ENCODE measurements at regions not wholly inside any gene's neighbourhood (a gene's known extent, or its start where the extent isn't known, plus 50 kb on each side); places are given as distances from the start of the nearest gene placed in this dataset.

- DNase-seq (ENCODE audit: low read depth), result no peak
- H3K4me3 ChIP-seq (ENCODE audit: low read length), result no peak overlapping the region
- TF ChIP-seq CTCF (conservative IDR thresholded peaks at IDR 0.05; ENCODE audit: low read depth, low read length), result no peak
These were observed 994.3 kb downstream of the PCDH17 start for GRCh38 chr13:58625703-58626389.

- DNase-seq (ENCODE audit: low read depth), result no peak
- no peak for TF ChIP-seq CTCF (conservative IDR thresholded peaks at IDR 0.05; ENCODE audit: low read depth, low read length)
These were observed 999.2 kb downstream of the PCDH17 start for GRCh38 chr13:58630794-58631193.

GRCh38 chr13:58633226-58633625 is 1001.7 kb downstream of the PCDH17 start:
- TF ChIP-seq CTCF (conservative IDR thresholded peaks at IDR 0.05; ENCODE audit: low read depth, low read length), result no peak
- DNase-seq (ENCODE audit: low read depth), result no peak
- no peak overlapping the region for H3K4me3 ChIP-seq (ENCODE audit: low read length)

More at GRCh38 chr13:58630794-58631193, 999.2 kb downstream of the PCDH17 start:
- H3K4me3 ChIP-seq (ENCODE audit: low read length), result no peak overlapping the region

GRCh38 chr13:58655086-58655485 is 1023.5 kb downstream of the PCDH17 start:
- no peak overlapping the region for H3K4me3 ChIP-seq (ENCODE audit: low read length)
- DNase-seq (ENCODE audit: low read depth), result no peak
- TF ChIP-seq CTCF (conservative IDR thresholded peaks at IDR 0.05; ENCODE audit: low read depth, low read length), result no peak

- no peak for TF ChIP-seq CTCF (conservative IDR thresholded peaks at IDR 0.05; ENCODE audit: low read depth, low read length)
- no peak for DNase-seq (ENCODE audit: low read depth)
- no peak overlapping the region for H3K4me3 ChIP-seq (ENCODE audit: low read length)
These were observed 1029.3 kb downstream of the PCDH17 start for GRCh38 chr13:58660826-58661225.

- H3K4me3 ChIP-seq (ENCODE audit: low read length), result no peak overlapping the region
- DNase-seq (ENCODE audit: low read depth), result no peak
- TF ChIP-seq CTCF (conservative IDR thresholded peaks at IDR 0.05; ENCODE audit: low read depth, low read length), result no peak
These were observed 1034.8 kb downstream of the PCDH17 start for GRCh38 chr13:58666331-58666730.

GRCh38 chr13:58667096-58667495 is 1035.6 kb downstream of the PCDH17 start:
- H3K4me3 ChIP-seq (ENCODE audit: low read length), result no peak overlapping the region
- no peak for DNase-seq (ENCODE audit: low read depth)
- no peak for TF ChIP-seq CTCF (conservative IDR thresholded peaks at IDR 0.05; ENCODE audit: low read depth, low read length)
